ENCODE measurements at regions not wholly inside any gene's neighbourhood (a gene's known extent, or its start where the extent isn't known, plus 50 kb on each side); places are given as distances from the start of the nearest gene placed in this dataset.

DNA sequence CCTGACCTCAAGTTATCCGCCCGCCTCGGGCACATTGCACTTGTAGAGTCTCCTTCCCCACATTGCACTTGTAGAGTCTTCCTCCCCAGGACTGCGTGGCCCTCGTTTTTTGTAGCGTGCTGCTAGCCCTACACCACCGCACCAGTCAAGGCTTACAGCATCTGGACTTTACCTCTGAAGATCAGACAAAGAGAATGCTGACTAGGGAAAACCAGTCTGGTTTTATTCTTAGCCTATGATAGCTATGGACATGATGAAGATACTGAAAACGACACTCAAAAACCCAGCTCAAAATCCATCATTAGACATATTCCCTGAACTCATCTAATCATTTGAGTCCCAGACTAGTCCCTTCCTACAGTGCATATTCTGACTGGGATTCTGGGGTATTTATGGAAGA, 71.9 kb upstream of the AKR1E2 start:
- no peaks in the 10 kb centered on the region for H3K27me3 Mint-ChIP-seq (ENCODE audit: insufficient read depth, unreplicated experiment)
- DNase-seq (ENCODE audit: unreplicated experiment) = no peak
- CTCF ChIA-PET = interaction anchor here (1.3 kb wide), 1 partner anchor 31 kb away, joined by 4 read pairs; no protein-coding TSS in a partner anchor
- peaks cover 7% of the 10 kb centered on the region for H3K4me1 Mint-ChIP-seq (ENCODE audit: insufficient read depth, unreplicated experiment)
- intact Hi-C loops (cut with micrococcal nuclease) = no loop called here
- no peaks in the 10 kb centered on the region for H3K9me3 Mint-ChIP-seq (ENCODE audit: unreplicated experiment)
- no peak overlapping the region for H3K27ac Mint-ChIP-seq (ENCODE audit: low read depth, unreplicated experiment)
- no TSS peak for BruUV-seq (replicated peaks)
- no peaks in the 10 kb centered on the region for H3K36me3 Mint-ChIP-seq (ENCODE audit: insufficient read depth, unreplicated experiment)
- TF ChIP-seq, protein P1, sequence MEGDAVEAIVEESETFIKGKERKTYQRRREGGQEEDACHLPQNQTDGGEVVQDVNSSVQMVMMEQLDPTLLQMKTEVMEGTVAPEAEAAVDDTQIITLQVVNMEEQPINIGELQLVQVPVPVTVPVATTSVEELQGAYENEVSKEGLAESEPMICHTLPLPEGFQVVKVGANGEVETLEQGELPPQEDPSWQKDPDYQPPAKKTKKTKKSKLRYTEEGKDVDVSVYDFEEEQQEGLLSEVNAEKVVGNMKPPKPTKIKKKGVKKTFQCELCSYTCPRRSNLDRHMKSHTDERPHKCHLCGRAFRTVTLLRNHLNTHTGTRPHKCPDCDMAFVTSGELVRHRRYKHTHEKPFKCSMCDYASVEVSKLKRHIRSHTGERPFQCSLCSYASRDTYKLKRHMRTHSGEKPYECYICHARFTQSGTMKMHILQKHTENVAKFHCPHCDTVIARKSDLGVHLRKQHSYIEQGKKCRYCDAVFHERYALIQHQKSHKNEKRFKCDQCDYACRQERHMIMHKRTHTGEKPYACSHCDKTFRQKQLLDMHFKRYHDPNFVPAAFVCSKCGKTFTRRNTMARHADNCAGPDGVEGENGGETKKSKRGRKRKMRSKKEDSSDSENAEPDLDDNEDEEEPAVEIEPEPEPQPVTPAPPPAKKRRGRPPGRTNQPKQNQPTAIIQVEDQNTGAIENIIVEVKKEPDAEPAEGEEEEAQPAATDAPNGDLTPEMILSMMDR (IDR thresholded peaks at IDR 0.05; ENCODE audit: unreplicated experiment) = no peak
- POLR2A ChIA-PET = interaction anchor here (0.7 kb wide), 1 partner anchor 306 kb away, joined by 3 read pairs; no protein-coding TSS in a partner anchor
- H3K4me3 Mint-ChIP-seq (ENCODE audit: unreplicated experiment) = no peak overlapping the region

DNA sequence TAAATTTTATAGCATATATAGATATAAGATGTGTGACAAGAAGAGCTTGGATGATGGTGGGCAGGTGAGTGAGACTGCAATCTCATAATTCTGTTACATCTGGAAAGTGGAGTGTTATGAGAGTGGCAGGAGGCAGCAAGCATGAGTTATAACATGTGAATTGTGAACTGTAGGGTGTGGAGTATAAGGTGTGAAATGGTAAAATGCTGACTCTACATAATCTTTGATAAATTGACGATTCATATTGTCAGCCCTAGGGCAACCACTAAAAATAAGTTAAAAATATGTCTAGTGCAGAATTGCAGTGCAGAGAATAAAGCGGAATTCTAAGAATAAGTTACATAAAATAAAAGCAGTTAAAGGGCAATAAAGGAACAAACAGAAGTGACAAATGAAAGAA, 74.8 kb upstream of the AKR1E2 start:
- ChIA-PET CTCF (interaction anchor here (0.8 kb wide), 1 partner anchor 80 kb away, joined by 3 read pairs; no protein-coding TSS in a partner anchor), POLR2A (interaction anchor here (0.6 to 1.9 kb wide), 11 partner anchors 10 to 669 kb away, joined by 3 to 9 read pairs (median 3); no protein-coding TSS in a partner anchor)
- Mint-ChIP-seq H3K27me3 (ENCODE audit: insufficient read depth, unreplicated experiment) (no peaks in the 10 kb centered on the region), H3K4me1 (ENCODE audit: insufficient read depth, unreplicated experiment) (peaks cover 11% of the 10 kb centered on the region), H3K27ac (ENCODE audit: low read depth, unreplicated experiment) (no peak overlapping the region), H3K36me3 (ENCODE audit: insufficient read depth, unreplicated experiment) (no peaks in the 10 kb centered on the region), H3K4me3 (ENCODE audit: unreplicated experiment) (no peak overlapping the region), H3K9me3 (ENCODE audit: unreplicated experiment) (no peaks in the 10 kb centered on the region)
- intact Hi-C loops (cut with micrococcal nuclease) = no loop called here
- TF ChIP-seq, protein P1 (IDR thresholded peaks at IDR 0.05; ENCODE audit: unreplicated experiment) = no peak
- BruUV-seq (replicated peaks) = no TSS peak
- DNase-seq (ENCODE audit: unreplicated experiment) = no peak

DNA sequence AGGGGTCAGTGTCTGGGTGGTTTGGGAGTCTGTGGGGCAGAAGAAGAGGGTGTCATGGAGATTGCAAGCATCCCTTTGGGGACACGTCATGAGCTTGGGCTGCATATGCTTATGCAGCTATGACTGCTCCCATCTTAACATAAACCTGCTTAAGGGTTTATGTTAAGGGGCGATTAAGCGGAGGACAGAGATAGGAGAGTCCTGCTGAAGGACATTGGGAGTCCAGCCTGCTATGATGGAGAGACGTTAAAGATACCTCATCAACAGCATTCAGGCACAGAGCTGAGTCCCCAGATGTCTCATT, 76.8 kb upstream of the AKR1E2 start:
- Mint-ChIP-seq H3K4me1 (ENCODE audit: insufficient read depth, unreplicated experiment) (peaks cover 11% of the 10 kb centered on the region), H3K27ac (ENCODE audit: low read depth, unreplicated experiment) (peak overlapping the region; percentile 82), H3K36me3 (ENCODE audit: insufficient read depth, unreplicated experiment) (no peaks in the 10 kb centered on the region), H3K4me3 (ENCODE audit: unreplicated experiment) (no peak overlapping the region), H3K27me3 (ENCODE audit: insufficient read depth, unreplicated experiment) (no peaks in the 10 kb centered on the region), H3K9me3 (ENCODE audit: unreplicated experiment) (no peaks in the 10 kb centered on the region)
- TF ChIP-seq, protein P1 (IDR thresholded peaks at IDR 0.05; ENCODE audit: unreplicated experiment) = no peak
- DNase-seq (ENCODE audit: unreplicated experiment) = no peak
- CTCF ChIA-PET = no interaction called here
- POLR2A ChIA-PET = interaction anchor here (0.7 to 1.1 kb wide), 2 partner anchors 10 to 86 kb away, joined by 3 read pairs; no protein-coding TSS in a partner anchor
- no TSS peak for BruUV-seq (replicated peaks)
- intact Hi-C loops (cut with micrococcal nuclease) = no loop called here

DNA sequence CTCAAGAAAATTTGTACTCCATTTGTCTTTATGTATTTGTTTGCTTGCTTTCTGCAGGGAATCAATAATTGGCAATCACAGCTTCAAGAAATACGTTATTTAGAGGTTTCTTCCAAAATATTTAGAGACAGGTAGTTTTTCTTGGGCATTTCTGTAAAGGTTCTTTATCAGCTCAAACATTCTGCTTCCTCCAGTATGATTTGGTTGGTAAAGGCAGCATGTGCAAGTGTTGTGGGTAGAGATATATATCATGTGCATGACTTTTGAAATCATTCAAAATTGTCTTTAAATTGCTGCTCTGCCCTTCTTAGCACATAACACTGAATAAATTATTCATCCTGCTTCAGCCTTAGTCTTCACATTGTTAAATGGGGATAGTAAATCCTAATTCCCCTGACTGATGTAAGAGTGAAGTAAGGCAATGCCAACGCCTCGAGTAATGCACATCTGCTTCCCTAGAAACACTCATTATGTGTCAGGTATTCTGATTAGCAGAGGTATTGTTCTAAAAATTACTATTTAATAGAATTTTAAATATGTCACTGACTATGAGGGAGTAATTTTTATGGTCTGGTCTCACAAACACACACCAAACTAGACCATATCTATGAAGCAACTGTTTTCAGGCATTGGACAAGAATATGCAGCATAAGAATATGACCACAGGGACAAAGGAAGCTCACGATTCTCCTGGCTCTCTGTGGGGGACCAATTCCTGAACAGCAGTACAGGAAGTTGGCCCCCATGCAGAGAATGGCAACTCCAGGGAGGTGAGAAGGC, 77.3 kb upstream of the AKR1E2 start:
- intact Hi-C loops (cut with micrococcal nuclease) = no loop called here
- no peak for DNase-seq (ENCODE audit: unreplicated experiment)
- TF ChIP-seq, protein P1 (IDR thresholded peaks at IDR 0.05; ENCODE audit: unreplicated experiment) = no peak
- no peaks in the 10 kb centered on the region for H3K9me3 Mint-ChIP-seq (ENCODE audit: unreplicated experiment)
- peak overlapping the region; percentile 82 for H3K27ac Mint-ChIP-seq (ENCODE audit: low read depth, unreplicated experiment)
- H3K36me3 Mint-ChIP-seq (ENCODE audit: insufficient read depth, unreplicated experiment) = no peaks in the 10 kb centered on the region
- no peak overlapping the region for H3K4me3 Mint-ChIP-seq (ENCODE audit: unreplicated experiment)
- peaks cover 11% of the 10 kb centered on the region for H3K4me1 Mint-ChIP-seq (ENCODE audit: insufficient read depth, unreplicated experiment)
- ChIA-PET CTCF (interaction anchor here (1.8 kb wide), 1 partner anchor 1551 kb away, joined by 5 read pairs; no protein-coding TSS in a partner anchor), POLR2A (interaction anchor here (0.6 to 1.8 kb wide), 4 partner anchors 11 to 85 kb away, joined by 3 to 8 read pairs (median 3); no protein-coding TSS in a partner anchor)
- no peaks in the 10 kb centered on the region for H3K27me3 Mint-ChIP-seq (ENCODE audit: insufficient read depth, unreplicated experiment)
- BruUV-seq (replicated peaks) = no TSS peak
